ENCODE measurements at regions not wholly inside any gene's neighbourhood (a gene's known extent, or its start where the extent isn't known, plus 50 kb on each side); places are given as distances from the start of the nearest gene placed in this dataset.

DNA sequence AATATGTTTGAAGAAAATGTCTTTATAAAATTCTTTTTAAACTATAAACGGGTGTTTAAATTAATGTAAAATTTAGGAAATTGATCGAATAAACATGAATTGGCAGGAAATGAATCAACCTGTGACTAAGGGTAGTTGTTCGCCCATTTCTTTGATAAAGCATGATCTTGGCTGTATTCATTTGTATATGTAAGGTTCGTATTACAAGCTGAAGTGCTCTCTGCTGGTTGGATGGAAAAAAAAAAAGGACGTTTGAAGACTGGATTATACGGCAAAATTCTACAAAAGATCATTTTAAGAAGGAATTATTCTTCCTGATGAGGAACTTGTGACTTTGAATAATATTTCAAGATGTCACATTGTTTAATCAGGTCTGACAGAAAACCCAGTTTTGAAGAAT is 185.4 kb upstream of the ANK3 start:
- Histone ChIP-seq H3K36me3 (no peaks in the 10 kb centered on the region), H3K4me1 (peaks cover 9% of the 10 kb centered on the region)
- no peak for ATAC-seq

DNA sequence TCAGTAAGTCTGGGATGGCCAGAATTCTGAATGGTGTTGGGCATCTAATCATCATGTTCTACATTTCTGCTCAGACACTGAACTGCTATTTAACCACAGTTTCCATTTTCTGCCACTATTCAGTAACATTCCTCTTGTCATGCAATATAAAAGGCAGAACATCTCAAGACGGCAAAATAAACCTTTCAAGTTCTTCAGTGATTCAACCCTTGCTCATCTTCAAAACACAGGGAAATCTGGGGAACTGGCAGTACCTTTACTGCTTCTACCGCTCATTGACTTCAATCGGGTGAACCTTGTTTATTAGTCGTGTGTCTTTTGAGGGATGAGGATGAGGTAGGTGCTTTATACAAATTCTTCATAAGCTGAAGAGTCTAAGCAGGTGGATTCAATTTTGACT is 184.7 kb upstream of the ANK3 start:
- DNase-seq (no peak), ATAC-seq (no peak)
- Histone ChIP-seq H3K4me1 (peaks cover 9% of the 10 kb centered on the region), H3K36me3 (no peaks in the 10 kb centered on the region), H3K27ac (no peak overlapping the region), H3K27me3 (no peaks in the 10 kb centered on the region), H3K4me3 (no peak overlapping the region), H3K9me3 (no peaks in the 10 kb centered on the region)
- intact Hi-C loops (cut with DNase I): no loop called here
- TF ChIP-seq, protein P1, sequence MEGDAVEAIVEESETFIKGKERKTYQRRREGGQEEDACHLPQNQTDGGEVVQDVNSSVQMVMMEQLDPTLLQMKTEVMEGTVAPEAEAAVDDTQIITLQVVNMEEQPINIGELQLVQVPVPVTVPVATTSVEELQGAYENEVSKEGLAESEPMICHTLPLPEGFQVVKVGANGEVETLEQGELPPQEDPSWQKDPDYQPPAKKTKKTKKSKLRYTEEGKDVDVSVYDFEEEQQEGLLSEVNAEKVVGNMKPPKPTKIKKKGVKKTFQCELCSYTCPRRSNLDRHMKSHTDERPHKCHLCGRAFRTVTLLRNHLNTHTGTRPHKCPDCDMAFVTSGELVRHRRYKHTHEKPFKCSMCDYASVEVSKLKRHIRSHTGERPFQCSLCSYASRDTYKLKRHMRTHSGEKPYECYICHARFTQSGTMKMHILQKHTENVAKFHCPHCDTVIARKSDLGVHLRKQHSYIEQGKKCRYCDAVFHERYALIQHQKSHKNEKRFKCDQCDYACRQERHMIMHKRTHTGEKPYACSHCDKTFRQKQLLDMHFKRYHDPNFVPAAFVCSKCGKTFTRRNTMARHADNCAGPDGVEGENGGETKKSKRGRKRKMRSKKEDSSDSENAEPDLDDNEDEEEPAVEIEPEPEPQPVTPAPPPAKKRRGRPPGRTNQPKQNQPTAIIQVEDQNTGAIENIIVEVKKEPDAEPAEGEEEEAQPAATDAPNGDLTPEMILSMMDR (IDR thresholded peaks at IDR 0.05): no peak

More for the DNA sequence above, 185.4 kb upstream of the ANK3 start:
- H3K27me3 ChIP-seq: no peaks in the 10 kb centered on the region
- no peaks in the 10 kb centered on the region for H3K9me3 ChIP-seq
- TF ChIP-seq, protein P1 (IDR thresholded peaks at IDR 0.05): no peak
- intact Hi-C loops (cut with DNase I): no loop called here
- no peak overlapping the region for H3K27ac ChIP-seq
- no peak for DNase-seq
- no peak overlapping the region for H3K4me3 ChIP-seq

DNA sequence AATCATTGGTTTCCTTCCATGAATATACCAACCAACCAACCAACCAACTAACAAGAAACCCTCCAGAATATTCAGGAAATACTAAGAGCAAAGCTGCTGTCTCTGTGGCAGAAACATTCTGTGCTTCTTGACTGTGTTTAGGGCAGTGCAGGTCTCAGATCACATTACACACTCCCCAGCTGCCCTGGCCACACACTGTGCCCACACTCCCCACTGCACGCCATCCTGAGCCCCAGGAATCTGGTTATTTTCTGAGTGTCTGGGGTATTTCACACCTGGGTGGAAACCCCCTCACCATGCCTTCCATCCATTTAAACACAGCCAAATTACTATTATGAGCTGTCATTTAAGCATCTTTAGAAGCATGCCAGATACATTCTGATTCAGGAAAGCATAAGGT is 183.7 kb upstream of the ANK3 start:
- intact Hi-C loops (cut with DNase I): no loop called here
- ATAC-seq: no peak
- TF ChIP-seq, protein P1 (IDR thresholded peaks at IDR 0.05): no peak
- no peak overlapping the region for H3K27ac ChIP-seq
- DNase-seq: no peak
- no peaks in the 10 kb centered on the region for H3K36me3 ChIP-seq
- peaks cover 9% of the 10 kb centered on the region for H3K4me1 ChIP-seq
- H3K9me3 ChIP-seq: no peaks in the 10 kb centered on the region
- H3K27me3 ChIP-seq: no peaks in the 10 kb centered on the region
- H3K4me3 ChIP-seq: no peak overlapping the region

DNA sequence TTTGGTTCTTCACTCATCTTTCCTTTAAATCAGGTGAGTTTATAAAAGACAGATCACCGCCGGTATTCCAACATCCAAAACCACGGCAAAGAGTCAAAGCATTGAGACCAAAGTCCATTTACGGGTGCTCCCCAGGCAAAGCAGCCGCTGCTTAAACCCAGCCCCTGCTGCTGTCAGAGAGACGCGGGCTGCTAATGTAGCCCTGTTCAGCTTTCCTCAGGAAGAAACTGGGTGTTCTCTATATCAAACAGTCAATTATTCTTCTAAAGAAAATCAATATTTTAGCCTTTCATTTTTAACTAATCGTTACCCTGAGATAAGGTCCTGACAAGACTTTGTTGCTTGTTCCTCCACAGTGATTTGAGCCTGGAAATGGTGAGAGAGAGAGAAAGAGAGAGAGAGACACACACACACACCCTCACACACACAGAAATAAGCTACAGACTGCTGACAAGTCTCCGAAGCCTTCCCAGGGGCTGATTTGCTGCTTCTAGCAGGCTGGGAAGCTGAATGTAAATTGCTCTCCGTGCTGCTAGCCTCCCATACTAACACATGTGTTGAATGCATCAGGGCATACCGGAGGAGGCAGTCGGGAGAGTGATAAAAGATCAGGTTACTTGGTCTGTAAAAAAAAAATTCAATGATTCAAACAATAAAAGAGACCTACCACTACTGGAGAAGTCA is 183.0 kb upstream of the ANK3 start:
- Histone ChIP-seq H3K9me3 (no peaks in the 10 kb centered on the region), H3K27ac (no peak overlapping the region), H3K4me1 (peaks cover 9% of the 10 kb centered on the region), H3K36me3 (no peaks in the 10 kb centered on the region), H3K27me3 (no peaks in the 10 kb centered on the region), H3K4me3 (no peak overlapping the region)
- intact Hi-C loops (cut with DNase I): no loop called here
- TF ChIP-seq, protein P1 (IDR thresholded peaks at IDR 0.05): no peak
- no peak for DNase-seq
- no peak for ATAC-seq

DNA sequence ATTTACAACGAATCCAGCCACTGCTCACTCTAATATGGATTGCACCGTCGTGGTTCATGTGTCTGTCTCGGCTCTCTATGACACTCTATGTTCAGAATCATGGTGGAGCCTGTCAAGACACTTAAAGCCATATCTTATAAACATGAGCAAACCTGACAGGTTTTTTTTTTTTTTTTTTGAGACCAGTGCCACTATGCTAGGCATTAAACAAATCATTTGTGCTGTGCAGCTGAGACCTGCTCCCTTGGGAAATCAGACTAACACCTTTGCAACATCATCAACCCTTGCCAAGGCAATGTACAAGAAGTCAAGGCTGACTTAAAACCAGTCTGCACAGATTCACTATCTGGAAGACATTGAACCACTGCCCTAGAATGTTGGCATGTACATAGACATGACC is 181.2 kb upstream of the ANK3 start:
- H3K9me3 ChIP-seq: no peaks in the 10 kb centered on the region
- H3K4me3 ChIP-seq: no peak overlapping the region
- H3K27ac ChIP-seq: no peak overlapping the region
- H3K36me3 ChIP-seq: no peaks in the 10 kb centered on the region
- TF ChIP-seq, protein P1 (IDR thresholded peaks at IDR 0.05): no peak
- no peaks in the 10 kb centered on the region for H3K4me1 ChIP-seq
- DNase-seq (no peak), ATAC-seq (no peak)
- intact Hi-C loops (cut with DNase I): no loop called here
- no peaks in the 10 kb centered on the region for H3K27me3 ChIP-seq
